HCT116 (cell line): ENCODE measurements at regions not wholly inside any gene's neighbourhood (a gene's known extent, or its start where the extent isn't known, plus 50 kb on each side); places are given as distances from the start of the nearest gene placed in this dataset.

ENCODE experiments used
- POLR2A ChIP-seq: IDR thresholded peaks from 2 replicates; pipeline ENCODE4 v1.7.0; 2011; ENCODE audit warnings: borderline replicate concordance; ENCODE audit not compliant: insufficient read depth, insufficient read length; ENCODE audit errors: extremely low read depth
- RAD21 ChIP-seq: IDR thresholded peaks from 2 replicates; pipeline ENCODE4 v1.6.1; 2012; ENCODE audit warnings: low read depth, mild to moderate bottlenecking
- ZFX ChIP-seq: fragments of 450-650 bp; IDR thresholded peaks from 2 replicates; pipeline ENCODE4 v1.6.1; 2017
- TF ChIP-seq, protein P1 (sequence below), 3 experiments: fragments of 200-600 bp in 1 of 3; sonication (generic) in 1 of 3; IDR thresholded peaks in 2 of 3; conservative IDR thresholded peaks in 1 of 3; 2 replicates each; pipeline ENCODE4 v1.5.1; 2012 to 2017; ENCODE audit warnings: low read depth in 2 of 3, low read length in 2 of 3, antibody characterized with exemption in 1 of 3, borderline replicate concordance in 1 of 3, control low read depth in 1 of 3, mild to moderate bottlenecking in 1 of 3, mixed read lengths in 1 of 3, mixed run types in 1 of 3, moderate library complexity in 1 of 3; ENCODE audit not compliant: insufficient read depth in 1 of 3

DNA sequence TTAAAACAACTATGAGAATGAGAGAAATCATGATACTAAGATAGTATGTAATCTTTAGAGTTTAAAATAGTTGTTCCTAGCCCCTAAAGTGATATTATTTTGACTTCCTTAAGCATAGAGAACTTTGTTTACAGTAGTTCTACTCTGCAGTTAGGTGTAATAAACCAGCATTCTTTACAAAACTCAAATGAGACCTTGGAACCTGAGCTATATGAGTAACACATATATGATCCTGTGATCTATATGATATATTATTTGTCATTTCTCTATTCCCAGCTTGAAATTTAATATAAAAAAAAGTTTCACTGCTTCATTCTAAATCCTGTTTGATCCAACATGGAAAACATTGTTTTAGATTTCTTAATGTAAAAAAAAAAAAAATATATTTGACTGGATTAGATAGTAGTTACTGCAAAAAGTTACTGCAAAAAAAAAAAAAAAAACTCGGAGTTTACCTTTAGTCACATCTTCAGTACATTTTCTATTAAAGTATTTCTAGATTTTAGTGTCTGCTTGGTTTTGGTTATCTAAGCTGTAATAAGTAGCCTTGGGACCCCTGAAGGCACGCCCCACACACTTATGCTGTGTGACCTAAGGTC is 463.8 kb downstream of the USP25 start:
- TF ChIP-seq ZFX, result no peak
- TF ChIP-seq POLR2A, result no peak
- TF ChIP-seq, protein P1, sequence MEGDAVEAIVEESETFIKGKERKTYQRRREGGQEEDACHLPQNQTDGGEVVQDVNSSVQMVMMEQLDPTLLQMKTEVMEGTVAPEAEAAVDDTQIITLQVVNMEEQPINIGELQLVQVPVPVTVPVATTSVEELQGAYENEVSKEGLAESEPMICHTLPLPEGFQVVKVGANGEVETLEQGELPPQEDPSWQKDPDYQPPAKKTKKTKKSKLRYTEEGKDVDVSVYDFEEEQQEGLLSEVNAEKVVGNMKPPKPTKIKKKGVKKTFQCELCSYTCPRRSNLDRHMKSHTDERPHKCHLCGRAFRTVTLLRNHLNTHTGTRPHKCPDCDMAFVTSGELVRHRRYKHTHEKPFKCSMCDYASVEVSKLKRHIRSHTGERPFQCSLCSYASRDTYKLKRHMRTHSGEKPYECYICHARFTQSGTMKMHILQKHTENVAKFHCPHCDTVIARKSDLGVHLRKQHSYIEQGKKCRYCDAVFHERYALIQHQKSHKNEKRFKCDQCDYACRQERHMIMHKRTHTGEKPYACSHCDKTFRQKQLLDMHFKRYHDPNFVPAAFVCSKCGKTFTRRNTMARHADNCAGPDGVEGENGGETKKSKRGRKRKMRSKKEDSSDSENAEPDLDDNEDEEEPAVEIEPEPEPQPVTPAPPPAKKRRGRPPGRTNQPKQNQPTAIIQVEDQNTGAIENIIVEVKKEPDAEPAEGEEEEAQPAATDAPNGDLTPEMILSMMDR (IDR thresholded peaks at IDR 0.05 in 2 of 3, conservative IDR thresholded peaks at IDR 0.05 in 1 of 3; ENCODE audit: borderline replicate concordance in 1 of 3, insufficient read depth in 1 of 3, low read depth in 2 of 3, low read length in 2 of 3), result no peak
- TF ChIP-seq RAD21, result no peak
